Right cardiac atrium (tissue), 5 donors: ENCODE measurements at regions not wholly inside any gene's neighbourhood (a gene's known extent, or its start where the extent isn't known, plus 50 kb on each side); places are given as distances from the start of the nearest gene placed in this dataset.
A peak's percentile ranks its signal among the peaks of the same experiment; 100 is the strongest.

ENCODE experiments used
- ATAC-seq, 2 donors: fragments of 200-7000 bp; cut with Tn5 transposase; one replicate each; pipeline versions ENCODE4 v1.8.0 to v1.9.1; 2020; ENCODE audit warnings: moderate library complexity in 2 of 2, mild to moderate bottlenecking in 1 of 2
- DNase-seq, 3 donors: peaks; one replicate each; pipeline ENCODE4 v3.0.0-alpha.2; 2020
- H3K27ac ChIP-seq: one replicate; pipeline ENCODE4 v1.5.1; 2013; ENCODE audit warnings: mild to moderate bottlenecking, low read length, control low read depth, moderate library complexity
- H3K27me3 ChIP-seq: one replicate; pipeline ENCODE4 v1.6.1; 2013; ENCODE audit not compliant: control insufficient read depth, insufficient read depth
- H3K4me1 ChIP-seq: one replicate; pipeline ENCODE4 v1.6.1; 2013; ENCODE audit warnings: low read length; ENCODE audit not compliant: control insufficient read depth, insufficient read depth
- H3K4me3 ChIP-seq: one replicate; pipeline ENCODE4 v1.5.1; 2013; ENCODE audit warnings: low read length, control low read depth
- H3K9me3 ChIP-seq: one replicate; pipeline ENCODE4 v1.6.1; 2013; ENCODE audit warnings: low read length; ENCODE audit not compliant: control insufficient read depth
- WGBS: extraction: QIAGEN DNeasy Blood & Tissue Kit; methylation state at CpG from one replicate; pipeline ENCODE4 v1.1.7; 2013; 5-methylcytosine and 5-hydroxymethylcytosine counted together
- intact Hi-C, 4 donors: fragments of 100-400 bp; cut with DNase I; formaldehyde crosslinking; loops; one replicate each; pipeline versions ENCODE4 v1.11.0 to v1.14.0; 2022 to 2023
- donor health status: healthy with polysubstance abuse.
- donor health status: DM: no; HTN: yes; CAD: no.
- donor health status: DM: no; HTN: no; CAD: no.
- donor health status: DM: no; HTN: yes; CAD: no; lungs with severe emphysema.
- donor health status: DM: yes; HTN: yes; CAD: no.

GRCh38 chr2:21443494-21444105 is 319.8 kb downstream of the TDRD15 start:
- Histone ChIP-seq H3K27ac (no peak overlapping the region), H3K9me3 (no peaks in the 10 kb centered on the region), H3K27me3 (no peaks in the 10 kb centered on the region), H3K4me3 (no peak overlapping the region), H3K4me1 (peaks cover 4% of the 10 kb centered on the region)
- ATAC-seq, result peak in 1 of 2 donors; percentile 54
- WGBS, result 32% methylated on average over 5 of the region's 5 CpGs
- peak in 1 of 3 donors; percentile 36 for DNase-seq
- intact Hi-C loops, result no loop called here

- H3K9me3 ChIP-seq, result no peaks in the 10 kb centered on the region
- no peak overlapping the region for H3K4me3 ChIP-seq
- no peak for DNase-seq
- H3K27ac ChIP-seq, result no peak overlapping the region
- intact Hi-C loops, result no loop called here
- no peaks in the 10 kb centered on the region for H3K27me3 ChIP-seq
- WGBS, result 76% methylated on average over 4 of the region's 4 CpGs
- peaks cover 3% of the 10 kb centered on the region for H3K4me1 ChIP-seq
- no peak for ATAC-seq
Measured at GRCh38 chr2:21449881-21450280, 326.1 kb downstream of the TDRD15 start.

GRCh38 chr2:21451403-21451802 is 327.6 kb downstream of the TDRD15 start:
- DNase-seq (no peak), ATAC-seq (no peak)
- Histone ChIP-seq H3K27ac (no peak overlapping the region), H3K4me3 (no peak overlapping the region), H3K27me3 (no peaks in the 10 kb centered on the region), H3K9me3 (no peaks in the 10 kb centered on the region), H3K4me1 (peaks cover 3% of the 10 kb centered on the region)
- WGBS, result 61% methylated on average over 2 of the region's 2 CpGs
- intact Hi-C loops, result no loop called here

GRCh38 chr2:21452263-21452662 is 328.5 kb downstream of the TDRD15 start:
- Histone ChIP-seq H3K27ac (no peak overlapping the region), H3K4me1 (peaks cover 3% of the 10 kb centered on the region), H3K9me3 (no peaks in the 10 kb centered on the region), H3K4me3 (no peak overlapping the region), H3K27me3 (no peaks in the 10 kb centered on the region)
- intact Hi-C loops, result no loop called here
- WGBS, result 39% methylated on average over 5 of the region's 5 CpGs
- no peak for DNase-seq
- no peak for ATAC-seq

- ATAC-seq, result no peak
- DNase-seq, result no peak
- no peaks in the 10 kb centered on the region for H3K9me3 ChIP-seq
- WGBS, result 34% methylated on average over 5 of the region's 5 CpGs
- peaks cover 3% of the 10 kb centered on the region for H3K4me1 ChIP-seq
- no peak overlapping the region for H3K27ac ChIP-seq
- intact Hi-C loops, result no loop called here
- H3K4me3 ChIP-seq, result no peak overlapping the region
- H3K27me3 ChIP-seq, result no peaks in the 10 kb centered on the region
Measured at GRCh38 chr2:21452678-21453077, 328.9 kb downstream of the TDRD15 start.

GRCh38 chr2:21453723-21454450 is 330.1 kb downstream of the TDRD15 start:
- peaks cover 3% of the 10 kb centered on the region for H3K4me1 ChIP-seq
- H3K9me3 ChIP-seq, result no peaks in the 10 kb centered on the region
- 41% methylated on average over 8 of the region's 8 CpGs for WGBS
- no peak overlapping the region for H3K4me3 ChIP-seq
- H3K27me3 ChIP-seq, result no peaks in the 10 kb centered on the region
- ATAC-seq, result no peak
- intact Hi-C loops, result no loop called here
- H3K27ac ChIP-seq, result peak overlapping the region; percentile 37
- DNase-seq, result no peak

- no peaks in the 10 kb centered on the region for H3K9me3 ChIP-seq
- no peak overlapping the region for H3K27ac ChIP-seq
- no peak overlapping the region for H3K4me3 ChIP-seq
- DNase-seq (no peak), ATAC-seq (no peak)
- intact Hi-C loops, result no loop called here
- H3K4me1 ChIP-seq, result peaks cover 3% of the 10 kb centered on the region
- 74% methylated on average over 2 of the region's 2 CpGs for WGBS
- no peaks in the 10 kb centered on the region for H3K27me3 ChIP-seq
Measured at GRCh38 chr2:21454839-21455238, 331.1 kb downstream of the TDRD15 start.

GRCh38 chr2:21461754-21462240 is 338.0 kb downstream of the TDRD15 start:
- Histone ChIP-seq H3K9me3 (no peaks in the 10 kb centered on the region), H3K4me1 (no peaks in the 10 kb centered on the region), H3K4me3 (no peak overlapping the region), H3K27me3 (no peaks in the 10 kb centered on the region), H3K27ac (no peak overlapping the region)
- DNase-seq (no peak), ATAC-seq (no peak)
- intact Hi-C loops, result no loop called here
- WGBS, result 70% methylated on average over 3 of the region's 3 CpGs

GRCh38 chr2:21466341-21466927 is 342.7 kb downstream of the TDRD15 start:
- intact Hi-C loops, result no loop called here
- Histone ChIP-seq H3K4me3 (no peak overlapping the region), H3K27ac (no peak overlapping the region), H3K9me3 (no peaks in the 10 kb centered on the region), H3K27me3 (no peaks in the 10 kb centered on the region), H3K4me1 (no peaks in the 10 kb centered on the region)
- WGBS, result 51% methylated on average over 1 of the region's 1 CpG
- DNase-seq (no peak), ATAC-seq (no peak)

GRCh38 chr2:21467280-21467818 is 343.6 kb downstream of the TDRD15 start:
- Histone ChIP-seq H3K27ac (no peak overlapping the region), H3K27me3 (no peaks in the 10 kb centered on the region), H3K9me3 (no peaks in the 10 kb centered on the region), H3K4me1 (no peaks in the 10 kb centered on the region), H3K4me3 (no peak overlapping the region)
- intact Hi-C loops, result no loop called here
- ATAC-seq (no peak), DNase-seq (no peak)
- WGBS, result 72% methylated on average over 1 of the region's 1 CpG

- Histone ChIP-seq H3K4me1 (no peaks in the 10 kb centered on the region), H3K27me3 (no peaks in the 10 kb centered on the region), H3K27ac (no peak overlapping the region), H3K9me3 (no peaks in the 10 kb centered on the region), H3K4me3 (no peak overlapping the region)
- intact Hi-C loops, result no loop called here
- no peak for DNase-seq
- WGBS, result 82% methylated on average over 2 of the region's 2 CpGs
- no peak for ATAC-seq
Measured at GRCh38 chr2:21467910-21468309, 344.1 kb downstream of the TDRD15 start.
